Liver (tissue), 8 donors: ENCODE measurements at regions not wholly inside any gene's neighbourhood (a gene's known extent, or its start where the extent isn't known, plus 50 kb on each side); places are given as distances from the start of the nearest gene placed in this dataset.
A peak's percentile ranks its signal among the peaks of the same experiment; 100 is the strongest.

Experiments used
- DNase-seq: peaks from one replicate; pipeline ENCODE4 v3.0.0-alpha.2; 2017; ENCODE audit warnings: low spot score
- H3K27ac ChIP-seq, 2 donors: one replicate each; pipeline ENCODE4 v1.7.0; 2013; ENCODE audit warnings: inconsistent platforms in 2 of 2, low read length in 2 of 2, control low read depth in 1 of 2, low read depth in 1 of 2, mild to moderate bottlenecking in 1 of 2
- H3K27me3 ChIP-seq, 4 donors: one replicate each; pipeline versions ENCODE4 v1.6.1 to v1.7.0; 2013; ENCODE audit warnings: low read length in 3 of 4, inconsistent platforms in 1 of 4, mild to moderate bottlenecking in 1 of 4, moderate library complexity in 1 of 4; ENCODE audit not compliant: control insufficient read depth in 4 of 4, insufficient read depth in 4 of 4
- H3K36me3 ChIP-seq, 4 donors: one replicate each; pipeline versions ENCODE4 v1.6.1 to v1.7.0; 2013; ENCODE audit warnings: low read length in 3 of 4, mild to moderate bottlenecking in 3 of 4, low read depth in 1 of 4, moderate library complexity in 1 of 4; ENCODE audit not compliant: control insufficient read depth in 4 of 4, insufficient read depth in 3 of 4
- H3K4me1 ChIP-seq, 4 donors: one replicate each; pipeline versions ENCODE4 v1.6.1 to v1.7.0; 2013; ENCODE audit warnings: low read length in 3 of 4, mild to moderate bottlenecking in 3 of 4, moderate library complexity in 1 of 4; ENCODE audit not compliant: control insufficient read depth in 4 of 4, insufficient read depth in 4 of 4
- H3K4me3 ChIP-seq, 3 donors: one replicate each; pipeline versions ENCODE4 v1.6.1 to v1.7.0; 2013; ENCODE audit warnings: low read length in 3 of 3, control low read depth in 1 of 3, low read depth in 1 of 3, mild to moderate bottlenecking in 1 of 3
- H3K9ac ChIP-seq, 2 donors: one replicate each; pipeline ENCODE4 v1.7.0; 2013; ENCODE audit warnings: low read length in 2 of 2, mild to moderate bottlenecking in 2 of 2, moderate library complexity in 2 of 2, control low read depth in 1 of 2, low read depth in 1 of 2
- H3K9me3 ChIP-seq, 4 donors: one replicate each; pipeline versions ENCODE4 v1.6.1 to v1.7.0; 2013; ENCODE audit warnings: low read length in 3 of 4; ENCODE audit not compliant: control insufficient read depth in 4 of 4
- CTCF ChIP-seq: fragments of 150-350 bp; IDR thresholded peaks from 2 replicates; pipeline ENCODE4 v1.5.1; 2017; ENCODE audit warnings: improper control_type of control experiment, low read depth, low read length; ENCODE audit not compliant: missing input control
- EGR1 ChIP-seq, 2 donors: IDR thresholded peaks; 2 replicates each; pipeline ENCODE4 v1.6.1; 2016 to 2018; ENCODE audit warnings: antibody characterized with exemption in 2 of 2, low read depth in 2 of 2
- FOXA1 ChIP-seq: IDR thresholded peaks from 2 replicates; pipeline ENCODE4 v1.6.1; 2016; ENCODE audit warnings: antibody characterized with exemption
- HNF4A ChIP-seq, 2 donors: conservative IDR thresholded peaks; 2 replicates each; pipeline ENCODE4 v1.6.1; 2016; ENCODE audit warnings: antibody characterized with exemption in 2 of 2, mild to moderate bottlenecking in 2 of 2
- JUND ChIP-seq, 2 donors: IDR thresholded peaks; 2 replicates each; pipeline ENCODE4 v1.6.1; 2016; ENCODE audit warnings: antibody characterized with exemption in 2 of 2
- RAD21 ChIP-seq, 2 donors: IDR thresholded peaks; 2 replicates each; pipeline ENCODE4 v1.6.1; 2016; ENCODE audit warnings: antibody characterized with exemption in 2 of 2, mild to moderate bottlenecking in 2 of 2
- SP1 ChIP-seq: IDR thresholded peaks from 2 replicates; pipeline ENCODE4 v1.6.1; 2018; ENCODE audit warnings: antibody characterized with exemption, mild to moderate bottlenecking
- TAF1 ChIP-seq: conservative IDR thresholded peaks from 2 replicates; pipeline ENCODE4 v1.6.1; 2016; ENCODE audit warnings: antibody characterized with exemption, mild to moderate bottlenecking
- YY1 ChIP-seq: IDR thresholded peaks from 2 replicates; pipeline ENCODE4 v1.6.1; 2016; ENCODE audit warnings: antibody characterized with exemption, mild to moderate bottlenecking
- ZBTB33 ChIP-seq: IDR thresholded peaks from 2 replicates; pipeline ENCODE4 v1.6.1; 2016; ENCODE audit warnings: antibody characterized with exemption
- WGBS: extraction: QIAGEN DNeasy Blood & Tissue Kit; methylation state at CpG from one replicate; pipeline ENCODE4 v1.1.7; 2013; 5-methylcytosine and 5-hydroxymethylcytosine counted together
- TF ChIP-seq, protein P1 (sequence below): IDR thresholded peaks from 2 replicates; pipeline ENCODE4 v1.6.1; 2016; ENCODE audit warnings: antibody characterized with exemption, mild to moderate bottlenecking
- donor health status: healthy.
- donor health status: healthy.
- donor health status: healthy.
- donor health status: healthy.
- donor health status: healthy.

- H3K9ac ChIP-seq, result no peak overlapping the region
- TF ChIP-seq HNF4A (conservative IDR thresholded peaks at IDR 0.05) (peak in 1 of 2 donors; percentile 38), TAF1 (no peak)
- H3K36me3 ChIP-seq, result no peaks in the 10 kb centered on the region
- no peak for DNase-seq
- no peaks in the 10 kb centered on the region for H3K27me3 ChIP-seq
- H3K9me3 ChIP-seq, result no peaks in the 10 kb centered on the region
- no peak overlapping the region for H3K4me3 ChIP-seq
- H3K4me1 ChIP-seq, result no peaks in the 10 kb centered on the region
- 55% methylated on average over 2 of the region's 2 CpGs for WGBS
- H3K27ac ChIP-seq, result no peak overlapping the region
Observed at GRCh38 chr2:16899958-16900357, 234.3 kb upstream of the CYRIA start.

DNA sequence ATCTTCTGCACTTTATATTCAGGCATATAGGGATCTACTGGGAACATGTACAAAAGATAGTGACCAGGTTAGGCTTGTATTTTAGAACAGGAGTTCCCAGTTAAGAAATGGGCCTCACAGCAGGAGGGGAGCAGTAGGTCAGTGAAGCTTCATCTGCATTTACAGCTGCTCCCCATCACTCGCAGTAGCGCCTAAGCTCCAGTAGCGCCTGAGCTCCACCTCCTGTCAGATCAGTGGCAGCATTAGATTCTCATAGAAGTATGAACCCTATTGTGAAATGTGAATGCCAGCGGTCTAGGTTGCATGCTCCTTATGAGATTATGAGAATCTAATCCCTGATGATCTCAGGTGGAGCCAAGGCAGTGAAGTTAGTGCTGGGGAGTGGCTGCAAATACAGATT, 224.4 kb upstream of the CYRIA start:
- no peak for DNase-seq
- WGBS, result 75% methylated on average over 4 of the region's 4 CpGs
- Histone ChIP-seq H3K9ac (no peak overlapping the region), H3K36me3 (no peaks in the 10 kb centered on the region), H3K4me1 (no peaks in the 10 kb centered on the region), H3K27ac (no peak overlapping the region), H3K27me3 (no peaks in the 10 kb centered on the region), H3K4me3 (no peak overlapping the region), H3K9me3 (no peaks in the 10 kb centered on the region)
- TF ChIP-seq FOXA1 (no peak), RAD21 (IDR thresholded peaks at IDR 0.05) (peak; percentile 65 to 68), EGR1 (IDR thresholded peaks at IDR 0.05; ENCODE audit: low read depth in 2 of 2) (no peak), JUND (IDR thresholded peaks at IDR 0.05) (no peak), TAF1 (no peak), CTCF (no peak), SP1 (no peak)
- TF ChIP-seq, protein P1, sequence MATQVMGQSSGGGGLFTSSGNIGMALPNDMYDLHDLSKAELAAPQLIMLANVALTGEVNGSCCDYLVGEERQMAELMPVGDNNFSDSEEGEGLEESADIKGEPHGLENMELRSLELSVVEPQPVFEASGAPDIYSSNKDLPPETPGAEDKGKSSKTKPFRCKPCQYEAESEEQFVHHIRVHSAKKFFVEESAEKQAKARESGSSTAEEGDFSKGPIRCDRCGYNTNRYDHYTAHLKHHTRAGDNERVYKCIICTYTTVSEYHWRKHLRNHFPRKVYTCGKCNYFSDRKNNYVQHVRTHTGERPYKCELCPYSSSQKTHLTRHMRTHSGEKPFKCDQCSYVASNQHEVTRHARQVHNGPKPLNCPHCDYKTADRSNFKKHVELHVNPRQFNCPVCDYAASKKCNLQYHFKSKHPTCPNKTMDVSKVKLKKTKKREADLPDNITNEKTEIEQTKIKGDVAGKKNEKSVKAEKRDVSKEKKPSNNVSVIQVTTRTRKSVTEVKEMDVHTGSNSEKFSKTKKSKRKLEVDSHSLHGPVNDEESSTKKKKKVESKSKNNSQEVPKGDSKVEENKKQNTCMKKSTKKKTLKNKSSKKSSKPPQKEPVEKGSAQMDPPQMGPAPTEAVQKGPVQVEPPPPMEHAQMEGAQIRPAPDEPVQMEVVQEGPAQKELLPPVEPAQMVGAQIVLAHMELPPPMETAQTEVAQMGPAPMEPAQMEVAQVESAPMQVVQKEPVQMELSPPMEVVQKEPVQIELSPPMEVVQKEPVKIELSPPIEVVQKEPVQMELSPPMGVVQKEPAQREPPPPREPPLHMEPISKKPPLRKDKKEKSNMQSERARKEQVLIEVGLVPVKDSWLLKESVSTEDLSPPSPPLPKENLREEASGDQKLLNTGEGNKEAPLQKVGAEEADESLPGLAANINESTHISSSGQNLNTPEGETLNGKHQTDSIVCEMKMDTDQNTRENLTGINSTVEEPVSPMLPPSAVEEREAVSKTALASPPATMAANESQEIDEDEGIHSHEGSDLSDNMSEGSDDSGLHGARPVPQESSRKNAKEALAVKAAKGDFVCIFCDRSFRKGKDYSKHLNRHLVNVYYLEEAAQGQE, result no peak

GRCh38 chr2:16885027-16885426, 219.4 kb upstream of the CYRIA start:
- WGBS, result 47% methylated on average over 1 of the region's 1 CpG
- TF ChIP-seq RAD21 (IDR thresholded peaks at IDR 0.05) (no peak), CTCF (no peak), YY1 (no peak), ZBTB33 (no peak)
- TF ChIP-seq, protein P1, result no peak
- Histone ChIP-seq H3K36me3 (no peaks in the 10 kb centered on the region), H3K9ac (no peak overlapping the region), H3K27ac (no peak overlapping the region), H3K4me3 (no peak overlapping the region), H3K27me3 (no peaks in the 10 kb centered on the region), H3K4me1 (no peaks in the 10 kb centered on the region), H3K9me3 (no peaks in the 10 kb centered on the region)
- no peak for DNase-seq
